A673 (cell line): ENCODE measurements at regions not wholly inside any gene's neighbourhood (a gene's known extent, or its start where the extent isn't known, plus 50 kb on each side); places are given as distances from the start of the nearest gene placed in this dataset.

Experiments used
- BruUV-seq: library from RNA; stranded (reverse); fragments of 400-500 nt; replicated peaks from 2 replicates; lab custom pipeline; 2021; lab: Mats Ljungman, UMichigan
- CTCF ChIA-PET: fragments of 300-600 bp; sonication (Branson Sonifier 250); formaldehyde crosslinking; loops from one replicate; lab custom pipeline; 2022; ENCODE audit warnings: antibody characterized with exemption; lab: Charles Lee
- POLR2A ChIA-PET: fragments of 300-600 bp; sonication (Branson Sonifier 250); formaldehyde crosslinking; loops from one replicate; lab custom pipeline; 2022; ENCODE audit warnings: antibody characterized with exemption; ENCODE audit not compliant: low non-redundant PET; lab: Charles Lee
- DNase-seq: peaks from one replicate; pipeline ENCODE4 v3.0.0-alpha.2; 2015; ENCODE audit warnings: low spot score
- H3K27ac ChIP-seq: fragments of 200-600 bp; sonication (generic); 2 replicates; pipeline ENCODE4 v1.5.1; 2016; ENCODE audit warnings: mixed run types, low read depth, mild to moderate bottlenecking, mixed read lengths, antibody characterized with exemption, low read length; ENCODE audit not compliant: poor library complexity, severe bottlenecking
- H3K27me3 ChIP-seq: fragments of 200-600 bp; sonication (generic); replicated peaks from 2 replicates; pipeline ENCODE4 v1.6.1; 2017; ENCODE audit warnings: mixed run types, low read depth, mild to moderate bottlenecking, mixed read lengths, antibody characterized with exemption, low read length; ENCODE audit not compliant: insufficient read depth, poor library complexity
- H3K36me3 ChIP-seq: fragments of 200-600 bp; sonication (generic); 2 replicates; pipeline ENCODE4 v1.6.1; 2016; ENCODE audit warnings: mixed run types, mild to moderate bottlenecking, mixed read lengths, antibody characterized with exemption, low read length; ENCODE audit not compliant: insufficient read depth, poor library complexity, severe bottlenecking
- H3K4me1 ChIP-seq: fragments of 200-600 bp; sonication (generic); 2 replicates; pipeline ENCODE4 v1.6.1; 2017; ENCODE audit warnings: mixed run types, mild to moderate bottlenecking, mixed read lengths, antibody characterized with exemption, low read length; ENCODE audit not compliant: insufficient read depth, poor library complexity, severe bottlenecking
- H3K4me3 ChIP-seq: fragments of 200-600 bp; sonication (generic); 2 replicates; pipeline ENCODE4 v1.5.1; 2016; ENCODE audit warnings: low read depth, mixed run types, mild to moderate bottlenecking, mixed read lengths, low read length; ENCODE audit not compliant: poor library complexity, severe bottlenecking
- H3K9me3 ChIP-seq: fragments of 200-600 bp; sonication (generic); 2 replicates; pipeline ENCODE4 v1.6.1; 2016; ENCODE audit warnings: mixed run types, low read depth, mild to moderate bottlenecking, mixed read lengths, antibody characterized with exemption, low read length; ENCODE audit not compliant: poor library complexity, severe bottlenecking
- EZH2 ChIP-seq: fragments of 200-600 bp; sonication (generic); IDR thresholded peaks from 2 replicates; pipeline ENCODE4 v1.6.1; 2017; ENCODE audit warnings: borderline replicate concordance, low read depth, mild to moderate bottlenecking, mixed read lengths, antibody characterized with exemption, low read length; ENCODE audit not compliant: poor library complexity, severe bottlenecking
- intact Hi-C: fragments of 100-400 bp; cut with micrococcal nuclease; formaldehyde crosslinking; loops from one replicate; pipeline ENCODE4 v1.10.0; 2022; ENCODE audit not compliant: unreplicated experiment
- TF ChIP-seq, protein P1 (sequence below): fragments of 300-800, 200-600 bp; sonication (generic); conservative IDR thresholded peaks from 2 replicates; pipeline ENCODE4 v1.5.1; 2017; ENCODE audit warnings: low read depth, mild to moderate bottlenecking, antibody characterized with exemption, low read length, moderate library complexity, mixed read lengths

DNA sequence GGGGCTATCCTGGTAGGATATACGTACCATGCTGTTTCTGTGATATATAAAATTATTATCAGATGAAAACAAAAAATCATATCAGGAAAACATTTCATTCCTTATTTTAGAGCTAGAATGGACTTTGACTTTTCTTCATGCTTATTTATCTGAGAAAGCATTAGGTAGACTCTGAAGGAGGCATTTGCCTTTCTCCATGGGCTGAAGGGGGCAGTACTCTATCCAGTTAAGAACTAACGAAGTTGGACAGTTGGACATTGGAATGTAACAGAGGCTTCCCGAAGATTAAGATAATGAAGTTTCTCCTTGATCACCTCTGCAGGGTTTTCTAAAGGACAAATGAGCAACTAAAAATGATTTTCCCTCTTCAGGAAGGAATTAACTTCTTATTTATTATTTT is 233.9 kb downstream of the SAMD5 start:
- Histone ChIP-seq H3K4me3 (no peak overlapping the region), H3K27ac (no peak overlapping the region), H3K36me3 (no peaks in the 10 kb centered on the region), H3K9me3 (no peaks in the 10 kb centered on the region), H3K4me1 (peaks cover 6% of the 10 kb centered on the region), H3K27me3 (no peaks in the 10 kb centered on the region)
- no TSS peak for BruUV-seq
- DNase-seq, result no peak
- TF ChIP-seq EZH2, result no peak
- TF ChIP-seq, protein P1, sequence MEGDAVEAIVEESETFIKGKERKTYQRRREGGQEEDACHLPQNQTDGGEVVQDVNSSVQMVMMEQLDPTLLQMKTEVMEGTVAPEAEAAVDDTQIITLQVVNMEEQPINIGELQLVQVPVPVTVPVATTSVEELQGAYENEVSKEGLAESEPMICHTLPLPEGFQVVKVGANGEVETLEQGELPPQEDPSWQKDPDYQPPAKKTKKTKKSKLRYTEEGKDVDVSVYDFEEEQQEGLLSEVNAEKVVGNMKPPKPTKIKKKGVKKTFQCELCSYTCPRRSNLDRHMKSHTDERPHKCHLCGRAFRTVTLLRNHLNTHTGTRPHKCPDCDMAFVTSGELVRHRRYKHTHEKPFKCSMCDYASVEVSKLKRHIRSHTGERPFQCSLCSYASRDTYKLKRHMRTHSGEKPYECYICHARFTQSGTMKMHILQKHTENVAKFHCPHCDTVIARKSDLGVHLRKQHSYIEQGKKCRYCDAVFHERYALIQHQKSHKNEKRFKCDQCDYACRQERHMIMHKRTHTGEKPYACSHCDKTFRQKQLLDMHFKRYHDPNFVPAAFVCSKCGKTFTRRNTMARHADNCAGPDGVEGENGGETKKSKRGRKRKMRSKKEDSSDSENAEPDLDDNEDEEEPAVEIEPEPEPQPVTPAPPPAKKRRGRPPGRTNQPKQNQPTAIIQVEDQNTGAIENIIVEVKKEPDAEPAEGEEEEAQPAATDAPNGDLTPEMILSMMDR, result 0 out of 2 replicates have a peak, but pooled peaks have one; percentile 18
- ChIA-PET POLR2A (no interaction called here), CTCF (no interaction called here)
- intact Hi-C loops, result no loop called here

DNA sequence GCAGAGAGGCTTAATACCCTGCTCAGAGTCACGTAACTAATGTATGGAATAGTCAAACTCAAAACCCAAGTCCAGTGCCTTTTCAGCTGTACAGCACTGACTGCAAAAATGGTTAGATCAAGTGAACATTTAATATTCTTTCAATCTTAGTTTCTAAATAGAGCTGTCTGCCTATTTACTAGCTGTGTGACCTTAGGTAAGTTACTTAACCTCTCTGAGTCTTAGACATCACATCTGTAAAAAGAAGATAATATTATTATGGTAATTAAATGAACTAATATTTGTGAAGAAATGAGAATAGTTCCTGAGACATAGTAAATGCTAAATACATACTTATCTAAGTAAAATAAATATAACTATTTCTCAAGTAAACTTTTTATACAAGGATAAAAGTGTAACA is 235.5 kb downstream of the SAMD5 start:
- peaks cover under 1% of the 10 kb centered on the region for H3K4me1 ChIP-seq
- H3K27ac ChIP-seq, result no peak overlapping the region
- DNase-seq, result no peak
- no peaks in the 10 kb centered on the region for H3K9me3 ChIP-seq
- intact Hi-C loops, result no loop called here
- no peak for TF ChIP-seq EZH2
- TF ChIP-seq, protein P1, result no peak
- H3K4me3 ChIP-seq, result no peak overlapping the region
- BruUV-seq, result no TSS peak
- no peaks in the 10 kb centered on the region for H3K27me3 ChIP-seq
- ChIA-PET CTCF (no interaction called here), POLR2A (no interaction called here)
- H3K36me3 ChIP-seq, result no peaks in the 10 kb centered on the region

DNA sequence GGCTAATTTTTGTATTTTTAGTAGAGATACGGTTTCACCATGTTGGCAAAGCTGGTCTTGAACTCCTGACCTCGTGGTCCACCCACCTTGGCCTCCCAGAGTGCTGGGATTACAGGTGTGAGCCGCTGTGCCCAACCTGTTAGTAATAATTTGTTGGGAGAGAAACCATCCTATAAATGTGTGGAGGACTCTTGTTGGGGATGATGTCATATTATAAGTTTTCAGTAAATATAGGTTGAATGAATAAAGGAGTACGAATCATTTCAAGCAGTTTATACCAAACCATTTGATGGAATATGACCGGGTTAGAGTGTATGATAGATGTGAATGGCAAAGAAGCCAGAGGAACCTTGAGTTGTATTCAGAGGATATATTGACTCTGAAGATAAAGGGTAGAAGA is 240.8 kb downstream of the SAMD5 start:
- intact Hi-C loops, result no loop called here
- TF ChIP-seq EZH2, result no peak
- TF ChIP-seq, protein P1, result no peak
- Histone ChIP-seq H3K27me3 (no peaks in the 10 kb centered on the region), H3K27ac (no peak overlapping the region), H3K4me1 (no peaks in the 10 kb centered on the region), H3K9me3 (no peaks in the 10 kb centered on the region), H3K4me3 (no peak overlapping the region), H3K36me3 (no peaks in the 10 kb centered on the region)
- no TSS peak for BruUV-seq
- no peak for DNase-seq
- ChIA-PET CTCF (no interaction called here), POLR2A (no interaction called here)
